ENCODE measurements at regions not wholly inside any gene's neighbourhood (a gene's known extent, or its start where the extent isn't known, plus 50 kb on each side); places are given as distances from the start of the nearest gene placed in this dataset.

DNA sequence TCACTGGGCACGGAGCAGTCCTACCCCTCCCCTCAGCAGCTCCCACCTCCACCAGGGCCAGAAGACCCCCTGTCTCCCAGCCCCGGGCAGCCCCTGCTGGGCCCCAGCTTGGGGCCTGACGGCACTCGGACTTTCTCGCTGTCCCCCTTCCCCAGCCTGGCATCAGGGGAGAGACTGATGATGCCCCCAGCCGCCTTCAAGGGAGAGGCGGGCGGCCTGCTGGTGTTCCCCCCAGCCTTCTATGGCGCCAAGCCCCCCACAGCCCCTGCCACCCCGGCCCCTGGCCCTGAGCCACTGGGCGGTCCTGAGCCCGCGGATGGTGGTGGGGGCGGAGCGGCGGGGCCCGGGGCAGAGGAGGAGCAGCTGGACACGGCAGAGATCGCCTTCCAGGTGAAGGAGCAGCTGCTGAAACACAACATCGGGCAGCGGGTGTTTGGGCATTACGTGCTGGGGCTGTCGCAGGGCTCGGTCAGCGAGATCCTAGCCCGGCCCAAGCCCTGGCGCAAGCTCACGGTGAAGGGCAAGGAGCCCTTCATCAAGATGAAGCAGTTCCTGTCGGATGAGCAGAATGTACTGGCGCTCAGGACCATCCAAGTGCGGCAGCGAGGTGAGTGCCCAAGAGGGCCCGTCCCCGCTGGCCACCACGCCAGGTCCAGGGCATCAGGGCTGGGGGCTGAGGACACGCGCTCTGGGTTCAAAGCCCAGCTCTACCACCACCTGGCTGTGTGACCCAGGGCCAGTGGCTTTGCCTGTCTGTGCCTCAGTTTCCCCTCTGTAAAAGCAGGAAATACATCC lies 58.6 kb downstream of the PHETA1 start:
- DNase-seq (ENCODE audit: low read depth in 2 of 3, low spot score in 2 of 3) = no peak

GRCh38 chr12:111309584-111309983 lies 59.3 kb downstream of the PHETA1 start:
- DNase-seq (ENCODE audit: low read depth in 2 of 3, low spot score in 2 of 3) = no peak

DNA sequence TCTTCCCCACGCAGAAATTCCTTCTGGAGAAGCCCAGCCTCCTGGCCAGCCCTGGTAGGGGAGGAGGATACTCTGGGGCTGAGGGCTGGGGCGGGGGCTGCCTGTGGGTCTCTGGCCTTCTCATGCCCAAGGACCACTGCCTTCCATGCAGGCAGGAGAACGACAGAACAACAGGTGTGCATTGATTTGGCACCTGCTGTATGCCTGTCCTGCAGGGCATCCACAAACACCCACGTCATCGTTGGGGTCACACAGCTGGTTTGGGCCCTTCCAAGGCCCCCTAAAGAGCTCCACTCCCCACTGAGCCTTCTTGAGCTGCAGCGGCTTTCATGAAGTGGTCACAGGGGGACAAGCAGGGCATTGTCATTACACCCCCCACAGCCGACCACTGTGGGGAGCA lies 60.4 kb downstream of the PHETA1 start:
- DNase-seq (ENCODE audit: low read depth in 2 of 3, low spot score in 2 of 3) = no peak

DNA sequence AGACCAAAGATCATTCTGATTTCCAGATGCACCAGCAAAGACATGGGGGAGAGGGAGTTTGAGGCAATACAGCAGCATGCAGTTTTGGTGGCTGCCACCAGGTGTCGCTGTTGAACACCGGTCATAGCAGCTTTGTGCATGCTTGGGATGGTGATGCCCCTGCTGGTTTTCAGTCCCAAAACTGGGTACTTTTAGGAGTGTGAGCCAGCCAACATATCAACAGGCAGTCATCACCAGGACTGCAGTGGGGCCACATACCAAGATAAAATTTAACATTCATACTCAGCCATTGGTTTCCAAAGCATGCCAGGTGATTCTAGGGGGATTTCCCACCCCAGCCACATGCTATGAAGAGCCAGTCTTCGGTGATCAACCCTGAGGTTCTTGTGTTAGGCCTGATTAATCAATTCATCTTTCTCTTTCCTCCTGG lies 64.2 kb downstream of the PHETA1 start:
- DNase-seq (ENCODE audit: low read depth in 2 of 3, low spot score in 2 of 3) = peak in 1 of 3 donors; percentile 40

- DNase-seq (ENCODE audit: low read depth in 2 of 3, low spot score in 2 of 3) = no peak
These were observed 65.4 kb downstream of the PHETA1 start for GRCh38 chr12:111303531-111303930.

DNA sequence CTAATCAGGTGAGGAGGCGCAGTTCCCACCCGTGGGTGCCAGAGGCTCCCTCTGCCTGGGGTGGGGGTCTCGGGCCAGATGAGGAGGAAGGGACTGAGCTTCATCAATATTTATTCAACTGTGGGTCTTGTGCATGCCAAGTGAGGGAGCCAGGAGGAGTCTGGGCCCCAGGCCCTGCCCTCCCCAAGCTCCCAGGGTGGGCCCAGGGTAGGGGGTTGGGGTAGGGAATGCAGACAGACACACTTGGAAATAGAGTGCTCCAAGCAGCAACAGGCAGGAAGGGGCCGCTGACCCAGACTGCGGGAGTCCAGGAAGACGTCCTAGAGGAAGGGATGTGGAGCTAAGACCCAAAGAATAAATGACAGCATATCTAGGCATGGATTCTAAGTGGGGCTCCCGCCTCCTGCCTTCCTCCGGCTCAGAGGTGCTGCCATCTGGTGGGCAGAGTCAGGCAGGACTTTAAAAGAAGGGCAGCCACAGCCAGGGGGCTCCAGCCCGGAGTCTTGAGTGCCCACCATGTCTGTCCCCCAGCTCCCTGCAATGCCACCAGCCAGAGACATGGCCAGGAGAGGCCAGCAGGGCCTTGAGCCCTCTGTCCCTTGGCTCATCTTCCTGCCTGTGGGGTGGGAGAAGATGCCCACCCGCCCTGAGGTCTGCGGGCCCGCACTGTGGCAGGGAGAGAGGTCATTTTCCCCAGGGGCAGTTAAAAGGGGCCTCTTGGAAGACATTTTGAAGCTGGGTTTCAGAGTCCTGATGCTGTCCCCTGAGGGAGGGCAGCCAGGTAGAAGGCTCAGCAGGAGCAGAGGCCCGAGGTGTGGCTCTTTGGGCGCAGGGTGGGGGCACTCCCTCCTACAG lies 70.1 kb downstream of the PHETA1 start:
- peak in 2 of 3 donors; percentile 62 to 81 for DNase-seq (ENCODE audit: low read depth in 2 of 3, low spot score in 2 of 3)

DNA sequence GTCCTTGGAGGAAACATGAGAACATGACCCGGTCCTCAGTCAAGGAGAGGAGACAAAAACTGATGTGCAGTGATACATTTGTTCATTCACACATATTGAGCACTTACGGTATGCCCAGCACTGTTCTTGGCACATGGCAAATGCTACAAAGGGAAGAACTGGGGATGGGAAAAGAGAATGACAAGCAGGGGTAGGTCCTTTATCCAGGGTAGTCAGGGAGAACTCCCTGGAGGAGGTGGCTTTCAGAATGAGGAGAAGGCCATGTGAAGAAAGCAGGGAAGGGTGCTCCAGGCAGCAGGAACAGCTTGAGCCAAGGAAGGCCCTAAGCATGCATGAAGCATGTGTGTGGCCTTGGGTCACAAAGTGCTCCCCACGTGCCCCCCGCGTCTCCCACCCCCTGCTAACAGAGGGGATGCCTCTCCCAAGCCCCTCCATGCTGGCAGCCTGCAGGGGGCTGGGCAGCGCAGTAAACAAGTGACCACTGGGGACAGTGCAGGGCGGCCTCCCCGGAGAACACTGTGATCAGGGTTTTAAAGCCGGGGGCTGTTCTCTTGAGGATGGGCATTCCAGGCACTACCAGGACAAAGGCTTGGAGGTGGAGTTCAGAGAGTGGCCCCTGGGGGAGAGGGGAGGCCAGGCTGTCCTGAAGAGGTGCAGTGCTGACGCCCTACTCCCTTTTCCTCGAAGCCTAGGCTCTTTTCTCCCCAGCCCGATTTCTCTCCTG lies 71.0 kb downstream of the PHETA1 start:
- no peak for DNase-seq (ENCODE audit: low read depth in 2 of 3, low spot score in 2 of 3)

GRCh38 chr12:111296906-111297463 lies 71.9 kb downstream of the PHETA1 start:
- no peak for DNase-seq (ENCODE audit: low read depth in 2 of 3, low spot score in 2 of 3)

DNA sequence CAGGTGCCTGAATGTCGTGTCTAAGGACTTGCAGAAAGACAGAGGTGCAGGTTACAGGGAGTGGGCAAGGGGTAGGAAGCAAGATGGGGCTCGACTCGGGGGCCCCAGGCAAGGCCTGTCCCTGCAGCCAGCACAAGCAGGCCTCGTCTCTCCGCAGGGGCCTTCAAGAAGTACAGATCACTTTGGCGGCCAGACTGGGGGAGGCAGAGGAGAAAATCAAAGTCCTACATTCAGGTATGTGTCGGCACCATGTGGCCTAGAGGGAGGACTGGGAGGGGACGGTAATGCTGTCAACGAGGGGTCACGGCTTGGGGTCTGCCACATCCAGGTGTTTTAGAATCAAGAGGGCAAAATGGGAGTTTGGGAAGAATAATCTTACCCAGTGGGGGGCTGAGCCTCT lies 73.7 kb downstream of the PHETA1 start:
- no peak for DNase-seq (ENCODE audit: low read depth in 2 of 3, low spot score in 2 of 3)

- no peak for DNase-seq (ENCODE audit: low read depth in 2 of 3, low spot score in 2 of 3)
These were observed 75.5 kb downstream of the PHETA1 start for GRCh38 chr12:111293266-111294009.

- DNase-seq (ENCODE audit: low read depth in 2 of 3, low spot score in 2 of 3) = no peak
These were observed 77.5 kb downstream of the PHETA1 start for GRCh38 chr12:111291357-111291756.

DNA sequence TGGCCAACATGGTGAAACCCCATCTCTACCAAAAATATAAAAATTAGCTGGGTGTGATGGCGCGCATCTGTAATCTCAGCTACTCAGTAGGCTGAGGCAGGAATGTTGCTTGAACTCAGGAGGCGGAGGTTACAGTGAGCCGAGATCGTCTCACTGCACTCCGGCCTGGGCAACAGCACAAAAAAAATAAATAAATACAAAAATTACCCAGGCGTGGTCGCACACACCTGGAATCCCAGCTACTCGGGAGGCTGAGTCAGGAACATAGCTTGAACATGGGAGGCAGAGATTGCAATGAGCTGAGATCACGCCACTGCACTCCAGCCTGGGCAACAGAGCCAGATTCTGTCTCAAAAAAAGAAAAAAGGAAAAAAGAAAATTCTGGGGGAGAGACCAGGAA lies 80.1 kb downstream of the PHETA1 start:
- no peak for DNase-seq (ENCODE audit: low read depth in 2 of 3, low spot score in 2 of 3)

DNA sequence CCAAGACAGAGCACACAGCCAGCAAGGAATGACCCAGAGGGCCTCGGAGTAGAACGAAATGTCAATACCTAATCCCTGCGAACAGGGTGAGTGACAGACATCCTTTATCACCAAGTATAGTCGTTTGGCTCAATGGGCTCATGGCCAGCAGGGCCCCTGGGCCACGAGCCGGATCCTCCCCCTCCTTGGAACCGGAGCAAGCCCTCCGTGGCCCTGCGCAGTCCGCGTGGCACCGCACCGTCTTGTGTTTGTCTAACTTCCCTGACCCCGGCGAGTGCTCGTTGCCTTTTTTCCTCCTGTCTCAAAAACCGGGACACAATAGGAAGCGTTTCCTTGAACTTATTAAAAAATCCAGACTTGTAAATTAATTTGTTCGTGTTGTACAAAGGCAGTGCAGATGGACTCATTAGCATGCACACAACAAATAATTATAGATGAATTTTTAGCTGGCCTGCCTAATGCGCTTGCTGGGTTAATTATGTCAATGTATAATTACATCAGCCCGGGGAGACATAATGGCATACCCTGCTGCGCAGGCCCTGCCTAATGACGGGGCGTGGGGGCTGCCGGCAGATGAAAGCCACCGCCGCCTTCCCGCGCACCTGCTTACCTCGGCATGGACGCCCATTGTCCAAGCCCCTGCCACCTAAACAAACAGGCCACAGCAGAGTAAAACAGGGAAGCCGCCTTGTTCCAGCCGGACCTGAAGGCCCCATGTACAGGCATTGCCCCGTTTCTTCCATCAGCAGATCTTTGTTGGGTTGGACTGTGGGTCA lies 81.6 kb downstream of the PHETA1 start:
- DNase-seq (ENCODE audit: low read depth in 2 of 3, low spot score in 2 of 3) = no peak

DNA sequence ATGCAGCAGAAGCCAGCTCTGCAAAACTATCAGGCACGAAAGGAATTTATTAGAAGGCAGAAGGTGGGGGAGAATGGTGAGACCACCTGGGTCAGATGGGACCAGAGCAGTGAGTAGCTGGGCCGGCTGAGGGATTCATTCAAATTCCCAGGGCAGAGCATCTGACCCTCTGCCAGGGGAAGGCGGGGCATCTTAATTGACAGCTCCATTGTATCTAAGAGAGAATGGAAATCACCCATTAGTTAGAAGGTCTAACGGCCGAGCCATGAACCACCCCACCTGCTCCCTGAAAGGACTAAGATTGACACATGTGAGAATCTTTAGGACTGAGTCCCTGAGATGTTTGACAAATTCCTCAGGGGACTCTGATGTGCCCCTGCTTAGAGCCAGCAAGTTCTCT lies 83.7 kb downstream of the PHETA1 start:
- no peak for DNase-seq (ENCODE audit: low read depth in 2 of 3, low spot score in 2 of 3)

DNA sequence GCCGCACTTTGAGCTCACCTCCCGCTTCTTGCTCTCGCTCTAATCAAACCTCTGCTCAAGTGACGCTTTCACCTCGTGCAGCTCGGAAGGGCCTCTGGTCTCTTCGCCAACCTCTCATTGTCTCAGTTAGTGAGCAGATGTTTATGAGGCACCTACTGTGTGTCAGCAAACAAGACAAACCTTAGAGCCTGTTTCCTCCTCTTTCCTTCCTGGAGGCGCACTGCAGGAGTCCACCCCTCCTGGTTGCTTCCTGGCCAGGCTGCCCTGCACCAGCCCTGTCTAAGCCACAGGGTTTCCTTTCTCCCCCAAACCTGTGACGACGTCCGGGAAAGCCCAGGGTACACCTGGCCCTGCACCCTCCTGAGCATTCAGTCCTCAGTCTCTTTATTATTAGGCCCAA lies 84.2 kb downstream of the PHETA1 start:
- DNase-seq (ENCODE audit: low read depth in 2 of 3, low spot score in 2 of 3) = no peak

GRCh38 chr12:111283966-111284365 lies 84.9 kb downstream of the PHETA1 start:
- DNase-seq (ENCODE audit: low read depth in 2 of 3, low spot score in 2 of 3) = no peak

- DNase-seq (ENCODE audit: low read depth in 2 of 3, low spot score in 2 of 3) = no peak
These were observed 85.4 kb downstream of the PHETA1 start for GRCh38 chr12:111283521-111283920.

GRCh38 chr12:111277570-111277969 lies 91.3 kb downstream of the PHETA1 start:
- DNase-seq (ENCODE audit: low read depth in 2 of 3, low spot score in 2 of 3) = no peak

DNA sequence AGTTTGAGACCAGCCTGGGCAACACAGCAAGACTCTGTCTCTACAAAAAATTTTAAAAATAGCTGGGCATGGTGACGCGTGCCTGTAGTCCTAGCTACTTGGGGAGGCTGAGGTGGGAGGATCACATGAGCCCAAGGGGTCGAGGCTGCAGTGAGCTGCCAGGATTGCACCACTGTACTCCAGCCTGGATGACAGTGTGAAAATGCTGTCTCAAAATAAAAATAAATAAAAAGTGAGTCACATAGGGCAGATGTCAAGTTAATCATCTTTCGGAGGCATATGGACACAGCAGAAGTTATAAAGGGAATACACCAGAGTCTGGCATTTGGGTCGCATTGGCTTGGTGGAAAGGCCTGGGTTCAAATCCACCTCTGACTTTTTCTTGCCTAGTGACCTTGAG lies 92.7 kb downstream of the PHETA1 start:
- DNase-seq (ENCODE audit: low read depth in 2 of 3, low spot score in 2 of 3) = no peak

- no peak for DNase-seq (ENCODE audit: low read depth in 2 of 3, low spot score in 2 of 3)
These were observed 93.6 kb downstream of the PHETA1 start for GRCh38 chr12:111275308-111275707.

Measured in hematopoietic multipotent progenitor cell (in vitro differentiated cells).